Fibroblast of lung (primary cell): ENCODE measurements at regions not wholly inside any gene's neighbourhood (a gene's known extent, or its start where the extent isn't known, plus 50 kb on each side); places are given as distances from the start of the nearest gene placed in this dataset.

ENCODE experiments used
- CTCF ChIP-seq, 2 donors: IDR thresholded peaks in 1 of 2; conservative IDR thresholded peaks in 1 of 2; 1 replicate in 1 of 2; 2 replicates in 1 of 2; pipeline ENCODE4 v1.5.1; 2011 to 2012; ENCODE audit warnings: low read length in 2 of 2, control low read depth in 1 of 2, inconsistent platforms in 1 of 2, low read depth in 1 of 2, mild to moderate bottlenecking in 1 of 2
- EZH2 ChIP-seq: IDR thresholded peaks from 2 replicates; pipeline ENCODE4 v1.5.1; 2012; ENCODE audit warnings: low read length, control low read depth, mild to moderate bottlenecking; ENCODE audit errors: missing control alignments

- TF ChIP-seq EZH2 (no peak), CTCF (conservative IDR thresholded peaks at IDR 0.05 in 1 of 2, IDR thresholded peaks at IDR 0.05 in 1 of 2; ENCODE audit: low read depth in 1 of 2, low read length in 2 of 2) (no peak)
These were observed 362.8 kb downstream of the ISL1 start for GRCh38 chr5:51746023-51746422.
